Thyroid gland (tissue), 4 donors: ENCODE measurements at regions not wholly inside any gene's neighbourhood (a gene's known extent, or its start where the extent isn't known, plus 50 kb on each side); places are given as distances from the start of the nearest gene placed in this dataset.
"Not testable (repeated sequence)": the region's sequence is repeated elsewhere in the genome, so short reads cannot be mapped to it uniquely, and the experiment has no call there.

ENCODE experiments used
- DNase-seq, 2 donors: peaks; one replicate each; pipeline ENCODE4 v3.0.0-alpha.2; 2019
- H3K27ac ChIP-seq, 3 donors: fragments of 200-600 bp; sonication (generic); 1 replicate in 2 of 3; 2 replicates in 1 of 3; pipeline ENCODE4 v1.5.1; 2016 to 2019; ENCODE audit warnings: mild to moderate bottlenecking in 1 of 3, moderate library complexity in 1 of 3
- H3K27me3 ChIP-seq: fragments of 200-600 bp; sonication (generic); one replicate; pipeline ENCODE4 v1.5.1; 2019
- H3K36me3 ChIP-seq, 2 donors: fragments of 200-600 bp; sonication (generic); one replicate each; pipeline ENCODE4 v1.5.1; 2016 to 2019
- H3K4me1 ChIP-seq, 2 donors: fragments of 200-600 bp; sonication (generic); one replicate each; pipeline ENCODE4 v1.5.1; 2017 to 2019
- H3K4me3 ChIP-seq, 3 donors: fragments of 200-600 bp; sonication (generic); replicated peaks in 1 of 3; 1 replicate in 2 of 3; 2 replicates in 1 of 3; pipeline ENCODE4 v1.5.1; 2016; ENCODE audit warnings: mild to moderate bottlenecking in 1 of 3
- H3K9me3 ChIP-seq: fragments of 200-600 bp; sonication (generic); one replicate; pipeline ENCODE4 v1.5.1; 2017
- CTCF ChIP-seq, 6 experiments: fragments of 200-600 bp in 3 of 6; fragments of 450-650 bp in 3 of 6; sonication (generic) in 3 of 6; IDR thresholded peaks; one replicate each; pipeline ENCODE4 v1.5.1; 2016 to 2019; ENCODE audit warnings: antibody characterized with exemption in 6 of 6, mild to moderate bottlenecking in 2 of 6, inconsistent platforms in 1 of 6, moderate library complexity in 1 of 6
- POLR2A ChIP-seq, 2 donors: fragments of 450-650 bp; IDR thresholded peaks; one replicate each; pipeline ENCODE4 v1.6.1; 2017; ENCODE audit warnings: antibody characterized with exemption in 2 of 2, mild to moderate bottlenecking in 2 of 2, moderate library complexity in 1 of 2
- WGBS, 2 donors: methylation state at CpG; one replicate each; pipeline ENCODE4 v1.1.5; 2017; 5-methylcytosine and 5-hydroxymethylcytosine counted together
- intact Hi-C: fragments of 100-400 bp; cut with DNase I; formaldehyde crosslinking; loops from one replicate; pipeline ENCODE4 v1.15.1; 2023

- no peaks in the 10 kb centered on the region for H3K36me3 ChIP-seq
- no peak for DNase-seq
- H3K4me3 ChIP-seq = no peak overlapping the region
- H3K9me3 ChIP-seq = no peaks in the 10 kb centered on the region
- 62 to 74% methylated on average over 6 of the region's 6 CpGs for WGBS, 2 donors
- no peaks in the 10 kb centered on the region for H3K4me1 ChIP-seq
- no peak overlapping the region for H3K27ac ChIP-seq
- intact Hi-C loops = no loop called here
- TF ChIP-seq POLR2A (IDR thresholded peaks at IDR 0.05) = no peak
- no peak for TF ChIP-seq CTCF (IDR thresholded peaks at IDR 0.05)
- no peaks in the 10 kb centered on the region for H3K27me3 ChIP-seq
These were observed 75.9 kb upstream of the CAB39 start for GRCh38 chr2:230636684-230637271.

DNA sequence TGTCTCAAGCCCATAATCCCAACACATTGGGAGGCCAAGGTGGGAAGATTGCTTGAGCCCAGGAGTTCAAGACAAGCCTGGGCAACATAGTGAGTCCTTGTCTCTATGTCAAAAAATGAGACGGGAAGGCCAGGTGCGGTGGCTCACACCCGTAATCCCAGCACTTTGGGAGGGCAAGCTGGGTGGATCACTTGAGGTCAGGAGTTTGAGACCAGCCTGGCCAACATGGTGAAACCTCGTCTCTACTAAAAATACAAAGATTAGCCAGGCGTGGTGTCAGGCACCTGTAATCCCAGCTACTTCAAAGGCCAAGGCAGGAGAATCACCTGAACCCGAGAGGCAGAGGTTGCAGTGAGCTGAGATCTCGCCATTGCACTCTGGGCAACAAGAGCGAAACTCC, 75.2 kb upstream of the CAB39 start:
- H3K27me3 ChIP-seq, H3K27ac ChIP-seq, H3K4me1 ChIP-seq, intact Hi-C loops, DNase-seq, H3K9me3 ChIP-seq, H3K36me3 ChIP-seq, H3K4me3 ChIP-seq: not testable (repeated sequence)
- WGBS, 2 donors = 79 to 87% methylated on average over 8 of the region's 8 CpGs

GRCh38 chr2:230640540-230641011, 72.1 kb upstream of the CAB39 start:
- H3K36me3 ChIP-seq = no peaks in the 10 kb centered on the region
- H3K9me3 ChIP-seq = no peaks in the 10 kb centered on the region
- H3K4me1 ChIP-seq = peaks cover 0 to 10% of the 10 kb centered on the region in 2 donors
- TF ChIP-seq CTCF (IDR thresholded peaks at IDR 0.05) (no peak), POLR2A (IDR thresholded peaks at IDR 0.05) (no peak)
- no peak for DNase-seq
- H3K4me3 ChIP-seq = no peak overlapping the region
- no peak overlapping the region for H3K27ac ChIP-seq
- intact Hi-C loops = no loop called here
- H3K27me3 ChIP-seq = no peaks in the 10 kb centered on the region
- 89 to 92% methylated on average over 6 of the region's 6 CpGs for whole genome bisulfite sequencing, 2 donors

GRCh38 chr2:230642966-230643365, 69.7 kb upstream of the CAB39 start:
- Histone ChIP-seq H3K27me3 (no peaks in the 10 kb centered on the region), H3K27ac (peak overlapping the region in 1 of 3 donors; percentile 20), H3K4me1 (peaks cover 0 to 10% of the 10 kb centered on the region in 2 donors), H3K36me3 (no peaks in the 10 kb centered on the region), H3K4me3 (no peak overlapping the region), H3K9me3 (no peaks in the 10 kb centered on the region)
- intact Hi-C loops = no loop called here
- DNase-seq = no peak
- TF ChIP-seq CTCF (IDR thresholded peaks at IDR 0.05) (no peak), POLR2A (IDR thresholded peaks at IDR 0.05) (no peak)
- 83 to 89% methylated on average over 4 of the region's 4 CpGs for WGBS, 2 donors

DNA sequence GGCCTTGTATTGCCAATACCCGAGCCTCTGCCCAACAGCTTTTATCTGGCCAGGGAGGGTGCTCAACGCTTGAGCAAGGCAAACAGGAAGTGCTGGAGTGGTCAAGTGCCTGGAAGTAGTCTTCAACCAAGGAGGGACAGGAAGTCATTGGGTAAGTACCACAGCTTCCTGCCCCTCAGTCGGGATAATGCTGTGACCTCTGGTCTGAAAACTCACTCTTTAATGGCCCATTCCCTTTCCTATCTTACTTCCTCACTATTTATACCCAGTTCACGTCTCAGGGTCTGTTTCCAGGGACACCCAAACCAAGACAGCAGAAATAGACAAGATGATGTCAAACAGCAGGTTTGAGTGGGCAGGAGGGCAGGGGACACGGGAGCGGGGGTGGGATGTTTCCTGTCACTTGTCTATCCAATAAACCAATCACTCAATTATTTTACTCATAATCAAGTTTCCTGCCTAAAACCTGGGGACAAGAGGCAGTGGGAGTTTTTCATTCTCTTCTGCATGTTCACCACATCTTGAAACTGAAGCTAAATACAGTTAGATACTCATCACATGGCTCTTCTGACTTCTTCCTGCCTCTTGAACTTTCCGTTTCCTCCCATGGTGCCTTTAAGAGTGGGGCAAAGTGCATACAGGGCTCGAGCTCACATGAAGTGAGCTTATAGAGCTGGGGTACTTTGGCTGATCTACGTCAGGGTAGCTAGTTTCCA, 68.9 kb upstream of the CAB39 start:
- TF ChIP-seq POLR2A (IDR thresholded peaks at IDR 0.05) (no peak), CTCF (IDR thresholded peaks at IDR 0.05) (no peak)
- H3K27me3 ChIP-seq = no peaks in the 10 kb centered on the region
- peaks cover 0 to 10% of the 10 kb centered on the region in 2 donors for H3K4me1 ChIP-seq
- intact Hi-C loops = no loop called here
- H3K4me3 ChIP-seq = no peak overlapping the region
- 52 to 59% methylated on average over 9 of the region's 9 CpGs for WGBS, 2 donors
- peak; percentile 44 to 56 for DNase-seq
- peak overlapping the region in 1 of 3 donors; percentile 20 for H3K27ac ChIP-seq
- no peaks in the 10 kb centered on the region for H3K9me3 ChIP-seq
- no peaks in the 10 kb centered on the region for H3K36me3 ChIP-seq
